ENCODE measurements at regions not wholly inside any gene's neighbourhood (a gene's known extent, or its start where the extent isn't known, plus 50 kb on each side); places are given as distances from the start of the nearest gene placed in this dataset.

DNA sequence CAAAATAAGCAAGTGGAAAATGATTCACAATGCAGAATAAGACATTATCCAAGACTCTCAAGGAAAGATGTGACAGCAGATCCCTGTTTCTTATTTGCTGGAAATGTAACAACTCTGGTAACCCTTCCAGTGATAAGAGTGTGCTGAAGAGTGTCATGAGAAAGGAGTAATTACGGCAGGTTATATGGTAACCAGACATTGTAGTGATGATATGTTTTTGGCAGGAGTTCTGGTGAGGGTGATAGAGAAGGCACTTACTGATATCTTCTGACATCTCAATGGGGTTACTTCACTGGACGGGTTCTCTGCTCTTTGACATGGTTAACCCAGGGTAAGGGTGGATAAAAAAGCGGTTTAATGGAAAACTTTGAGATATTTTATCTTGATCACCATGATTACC, 1270.9 kb downstream of the CDH11 start:
- no peak overlapping the region for H3K4me3 ChIP-seq (ENCODE audit: low read depth, low read length)
- TF ChIP-seq, protein P1, sequence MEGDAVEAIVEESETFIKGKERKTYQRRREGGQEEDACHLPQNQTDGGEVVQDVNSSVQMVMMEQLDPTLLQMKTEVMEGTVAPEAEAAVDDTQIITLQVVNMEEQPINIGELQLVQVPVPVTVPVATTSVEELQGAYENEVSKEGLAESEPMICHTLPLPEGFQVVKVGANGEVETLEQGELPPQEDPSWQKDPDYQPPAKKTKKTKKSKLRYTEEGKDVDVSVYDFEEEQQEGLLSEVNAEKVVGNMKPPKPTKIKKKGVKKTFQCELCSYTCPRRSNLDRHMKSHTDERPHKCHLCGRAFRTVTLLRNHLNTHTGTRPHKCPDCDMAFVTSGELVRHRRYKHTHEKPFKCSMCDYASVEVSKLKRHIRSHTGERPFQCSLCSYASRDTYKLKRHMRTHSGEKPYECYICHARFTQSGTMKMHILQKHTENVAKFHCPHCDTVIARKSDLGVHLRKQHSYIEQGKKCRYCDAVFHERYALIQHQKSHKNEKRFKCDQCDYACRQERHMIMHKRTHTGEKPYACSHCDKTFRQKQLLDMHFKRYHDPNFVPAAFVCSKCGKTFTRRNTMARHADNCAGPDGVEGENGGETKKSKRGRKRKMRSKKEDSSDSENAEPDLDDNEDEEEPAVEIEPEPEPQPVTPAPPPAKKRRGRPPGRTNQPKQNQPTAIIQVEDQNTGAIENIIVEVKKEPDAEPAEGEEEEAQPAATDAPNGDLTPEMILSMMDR (IDR thresholded peaks at IDR 0.05; ENCODE audit: borderline replicate concordance, insufficient read depth, low read depth, low read length) = no peak

DNA sequence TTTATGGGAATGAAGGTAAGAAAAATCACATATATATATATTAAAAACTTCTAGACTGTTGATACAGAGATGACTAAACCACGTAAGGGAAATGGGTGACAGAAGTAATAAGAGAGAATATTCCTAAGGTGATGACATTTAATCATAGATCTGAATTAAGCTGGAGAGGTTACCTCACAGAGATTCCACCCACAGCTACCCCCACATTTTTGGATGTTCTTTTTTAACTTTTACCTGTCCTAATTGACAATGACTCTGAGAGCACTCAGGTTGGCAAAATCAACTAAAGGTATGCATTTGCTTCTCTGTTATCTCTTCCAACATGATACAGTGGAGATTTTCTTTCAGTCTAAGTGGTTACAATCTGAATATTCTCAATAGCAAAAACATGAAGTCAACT, 1280.6 kb downstream of the CDH11 start:
- no peak overlapping the region for H3K4me3 ChIP-seq (ENCODE audit: low read depth, low read length)
- TF ChIP-seq, protein P1 (IDR thresholded peaks at IDR 0.05; ENCODE audit: borderline replicate concordance, insufficient read depth, low read depth, low read length) = no peak

DNA sequence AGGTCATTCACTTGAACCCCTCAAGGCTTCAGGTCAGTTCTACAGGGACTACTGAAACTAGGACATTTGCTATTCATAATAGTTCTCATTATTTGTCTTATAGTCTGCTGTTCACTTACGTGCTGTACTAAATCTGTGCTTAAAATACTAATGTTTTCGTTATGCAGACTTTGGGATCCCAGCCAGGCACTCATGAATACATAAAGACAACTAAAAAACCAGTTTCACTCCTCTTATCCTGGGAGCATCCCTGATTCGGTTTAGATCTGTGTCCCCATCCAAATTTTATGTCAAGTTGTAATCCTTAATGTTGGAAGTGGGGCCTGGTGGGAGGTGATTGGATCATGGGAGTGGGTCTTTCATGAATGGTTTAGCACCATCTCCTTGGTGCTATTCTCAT, 1291.8 kb downstream of the CDH11 start:
- no peak overlapping the region for H3K4me3 ChIP-seq (ENCODE audit: low read depth, low read length)
- TF ChIP-seq, protein P1 (IDR thresholded peaks at IDR 0.05; ENCODE audit: borderline replicate concordance, insufficient read depth, low read depth, low read length) = no peak

DNA sequence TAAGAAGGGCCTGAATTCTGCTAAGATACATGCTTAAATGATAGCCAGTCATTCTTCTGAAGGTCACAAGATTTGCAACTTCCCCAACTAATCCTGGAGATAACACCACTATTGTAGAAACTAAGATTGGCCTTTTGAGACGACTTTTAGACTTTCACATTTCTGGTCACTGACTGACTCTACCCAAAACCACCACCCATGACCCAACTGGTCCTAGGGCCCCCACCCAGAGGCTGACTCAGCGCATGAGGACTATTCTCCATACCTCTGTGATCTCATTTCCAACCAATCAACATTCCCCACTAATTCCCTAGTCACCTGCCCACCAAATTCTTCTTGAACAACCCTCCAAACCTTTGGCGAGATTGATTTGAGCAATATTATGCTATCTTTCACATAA, 1299.0 kb downstream of the CDH11 start:
- TF ChIP-seq, protein P1 (IDR thresholded peaks at IDR 0.05; ENCODE audit: borderline replicate concordance, insufficient read depth, low read depth, low read length) = no peak
- no peak overlapping the region for H3K4me3 ChIP-seq (ENCODE audit: low read depth, low read length)

DNA sequence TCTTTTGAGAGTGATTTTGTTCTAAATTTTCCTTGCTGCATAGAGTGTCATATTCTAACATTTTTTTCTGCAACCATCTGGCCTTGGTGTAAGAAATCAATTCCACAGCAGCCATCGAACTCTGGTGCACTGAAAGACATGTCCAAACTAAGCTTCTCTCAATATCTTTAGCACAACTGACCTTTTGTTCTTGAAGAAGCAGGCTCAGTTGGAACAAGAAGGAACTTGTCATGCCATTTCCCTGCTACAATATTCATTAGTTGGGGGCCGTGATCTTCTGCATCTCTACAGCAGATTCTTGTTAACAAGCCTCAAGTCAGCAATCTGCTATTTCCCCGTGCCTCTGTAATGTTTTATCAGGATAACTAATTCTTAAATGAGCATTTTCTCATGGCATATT, 1305.6 kb downstream of the CDH11 start:
- H3K4me3 ChIP-seq (ENCODE audit: low read depth, low read length) = no peak overlapping the region
- TF ChIP-seq, protein P1 (IDR thresholded peaks at IDR 0.05; ENCODE audit: borderline replicate concordance, insufficient read depth, low read depth, low read length) = no peak

DNA sequence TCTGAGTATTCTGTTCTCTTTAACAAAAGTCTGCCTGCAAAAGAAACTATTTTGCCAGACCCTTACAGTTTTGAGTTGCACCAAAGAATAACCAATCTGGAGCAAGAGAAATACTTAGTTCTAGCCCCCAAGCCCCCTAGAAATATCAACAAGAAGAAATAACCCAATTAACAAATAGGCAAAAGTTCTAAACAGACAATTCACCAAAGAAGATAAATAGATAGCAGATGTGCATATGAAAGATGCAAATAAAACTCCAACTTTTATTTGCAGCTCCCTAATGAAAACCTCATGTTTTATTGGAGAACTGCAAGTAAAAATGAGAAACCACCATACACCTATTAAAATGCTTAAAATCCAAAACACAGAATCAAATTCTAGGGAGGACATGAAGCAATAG, 1308.0 kb downstream of the CDH11 start:
- no peak overlapping the region for H3K4me3 ChIP-seq (ENCODE audit: low read depth, low read length)
- TF ChIP-seq, protein P1 (IDR thresholded peaks at IDR 0.05; ENCODE audit: borderline replicate concordance, insufficient read depth, low read depth, low read length) = no peak

DNA sequence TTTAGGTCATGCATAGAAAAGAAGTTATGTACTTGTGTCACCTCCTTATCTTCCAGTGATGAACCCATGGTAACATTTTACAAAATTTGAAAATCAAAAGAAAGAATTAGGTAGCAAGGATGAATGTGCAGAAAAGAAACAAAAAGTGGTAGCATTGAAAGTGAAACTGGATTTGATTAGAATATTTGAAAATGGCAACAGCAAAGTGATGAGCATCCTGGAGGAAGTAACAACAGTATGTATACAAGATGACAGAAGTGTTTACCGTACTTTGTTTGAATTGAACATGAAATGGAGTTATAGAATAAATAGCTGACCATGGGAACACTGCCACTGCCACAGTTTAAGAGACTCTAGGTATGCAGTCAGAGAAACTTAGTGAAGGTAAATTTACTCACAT, 1313.1 kb downstream of the CDH11 start:
- TF ChIP-seq, protein P1 (IDR thresholded peaks at IDR 0.05; ENCODE audit: borderline replicate concordance, insufficient read depth, low read depth, low read length) = no peak
- no peak overlapping the region for H3K4me3 ChIP-seq (ENCODE audit: low read depth, low read length)

All from GM12875 (cell line).